ENCODE measurements at regions not wholly inside any gene's neighbourhood (a gene's known extent, or its start where the extent isn't known, plus 50 kb on each side); places are given as distances from the start of the nearest gene placed in this dataset.

GRCh38 chr13:53691417-53691816, 662.8 kb downstream of the OLFM4 start:
- in situ Hi-C loops (cut with MboI; ENCODE audit: low pct_unique_long_range_greater_than_20kb, low sequenced_read_pairs, unreplicated experiment) = no loop called here
- no peak for DNase-seq (ENCODE audit: low spot score)
- TF ChIP-seq, protein P1, sequence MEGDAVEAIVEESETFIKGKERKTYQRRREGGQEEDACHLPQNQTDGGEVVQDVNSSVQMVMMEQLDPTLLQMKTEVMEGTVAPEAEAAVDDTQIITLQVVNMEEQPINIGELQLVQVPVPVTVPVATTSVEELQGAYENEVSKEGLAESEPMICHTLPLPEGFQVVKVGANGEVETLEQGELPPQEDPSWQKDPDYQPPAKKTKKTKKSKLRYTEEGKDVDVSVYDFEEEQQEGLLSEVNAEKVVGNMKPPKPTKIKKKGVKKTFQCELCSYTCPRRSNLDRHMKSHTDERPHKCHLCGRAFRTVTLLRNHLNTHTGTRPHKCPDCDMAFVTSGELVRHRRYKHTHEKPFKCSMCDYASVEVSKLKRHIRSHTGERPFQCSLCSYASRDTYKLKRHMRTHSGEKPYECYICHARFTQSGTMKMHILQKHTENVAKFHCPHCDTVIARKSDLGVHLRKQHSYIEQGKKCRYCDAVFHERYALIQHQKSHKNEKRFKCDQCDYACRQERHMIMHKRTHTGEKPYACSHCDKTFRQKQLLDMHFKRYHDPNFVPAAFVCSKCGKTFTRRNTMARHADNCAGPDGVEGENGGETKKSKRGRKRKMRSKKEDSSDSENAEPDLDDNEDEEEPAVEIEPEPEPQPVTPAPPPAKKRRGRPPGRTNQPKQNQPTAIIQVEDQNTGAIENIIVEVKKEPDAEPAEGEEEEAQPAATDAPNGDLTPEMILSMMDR (IDR thresholded peaks at IDR 0.05; ENCODE audit: extremely low read depth, insufficient read depth, missing control alignments) = no peak

GRCh38 chr13:53694814-53695532, 666.4 kb downstream of the OLFM4 start:
- in situ Hi-C loops (cut with MboI; ENCODE audit: low pct_unique_long_range_greater_than_20kb, low sequenced_read_pairs, unreplicated experiment) = no loop called here
- TF ChIP-seq, protein P1 (IDR thresholded peaks at IDR 0.05; ENCODE audit: extremely low read depth, insufficient read depth, missing control alignments) = no peak
- no peak for DNase-seq (ENCODE audit: low spot score)

DNA sequence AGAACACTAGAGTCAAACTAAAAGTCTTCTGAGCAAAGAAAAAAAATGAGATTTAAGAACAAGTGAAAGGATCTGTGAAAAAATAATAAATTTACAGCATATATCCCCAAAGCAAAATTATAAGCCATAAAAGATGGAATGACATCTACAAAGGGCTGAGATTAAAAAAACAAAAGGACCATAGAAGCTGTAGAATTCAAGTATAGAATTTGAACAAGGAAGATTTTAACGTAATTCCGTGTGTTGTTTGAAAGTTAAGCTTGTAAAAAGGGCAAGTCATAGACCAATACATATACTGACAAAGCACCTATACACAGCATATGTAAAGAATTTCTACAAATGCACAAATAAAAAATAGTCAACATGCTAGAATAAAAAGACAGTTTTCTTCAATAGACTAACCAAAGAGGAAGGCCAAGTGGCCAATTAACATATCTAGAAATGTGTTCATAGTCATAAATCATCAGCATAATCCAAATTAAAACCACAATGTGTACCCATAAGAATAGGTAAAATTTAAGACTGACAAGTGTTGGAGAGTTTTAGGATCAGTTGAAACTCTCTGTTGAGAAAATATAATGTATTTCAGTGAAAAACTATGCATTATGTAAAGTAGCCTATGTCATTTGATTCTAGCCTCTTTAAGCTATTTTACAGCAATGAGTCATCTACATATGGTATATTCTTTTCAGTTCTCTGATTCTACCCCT, 674.9 kb downstream of the OLFM4 start:
- no peak for DNase-seq (ENCODE audit: low spot score)
- TF ChIP-seq, protein P1 (IDR thresholded peaks at IDR 0.05; ENCODE audit: extremely low read depth, insufficient read depth, missing control alignments) = no peak
- in situ Hi-C loops (cut with MboI; ENCODE audit: low pct_unique_long_range_greater_than_20kb, low sequenced_read_pairs, unreplicated experiment) = no loop called here

DNA sequence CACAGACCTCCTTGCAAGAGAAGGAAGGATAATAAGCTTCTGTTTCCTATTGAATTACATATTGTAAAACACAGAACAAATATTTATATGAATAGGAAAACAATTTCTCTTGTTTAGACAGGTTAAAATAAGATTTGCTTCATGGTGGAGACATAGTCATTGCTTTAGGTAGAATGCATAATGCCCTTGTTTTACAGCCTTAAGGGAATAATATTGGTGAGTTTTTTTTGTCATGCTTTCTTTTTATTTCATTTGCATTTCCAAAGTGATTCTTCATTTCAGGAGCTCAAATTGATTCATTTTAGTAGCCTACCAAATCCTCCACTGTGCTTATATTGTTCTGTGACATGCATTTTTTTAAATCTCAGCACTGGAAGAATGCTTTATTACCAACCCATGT, 690.7 kb downstream of the OLFM4 start:
- TF ChIP-seq, protein P1 (IDR thresholded peaks at IDR 0.05; ENCODE audit: extremely low read depth, insufficient read depth, missing control alignments) = no peak
- no peak for DNase-seq (ENCODE audit: low spot score)
- in situ Hi-C loops (cut with MboI; ENCODE audit: low pct_unique_long_range_greater_than_20kb, low sequenced_read_pairs, unreplicated experiment) = no loop called here

- in situ Hi-C loops (cut with MboI; ENCODE audit: low pct_unique_long_range_greater_than_20kb, low sequenced_read_pairs, unreplicated experiment) = no loop called here
- DNase-seq (ENCODE audit: low spot score) = no peak
- TF ChIP-seq, protein P1 (IDR thresholded peaks at IDR 0.05; ENCODE audit: extremely low read depth, insufficient read depth, missing control alignments) = no peak
Observed at GRCh38 chr13:53732664-53733063, 704.1 kb downstream of the OLFM4 start.

- TF ChIP-seq, protein P1 (IDR thresholded peaks at IDR 0.05; ENCODE audit: extremely low read depth, insufficient read depth, missing control alignments) = no peak
- in situ Hi-C loops (cut with MboI; ENCODE audit: low pct_unique_long_range_greater_than_20kb, low sequenced_read_pairs, unreplicated experiment) = no loop called here
- DNase-seq (ENCODE audit: low spot score) = no peak
Observed at GRCh38 chr13:53743906-53744305, 715.3 kb downstream of the OLFM4 start.

All from GM13977 (cell line).